GM12878 (cell line): ENCODE measurements at regions not wholly inside any gene's neighbourhood (a gene's known extent, or its start where the extent isn't known, plus 50 kb on each side); places are given as distances from the start of the nearest gene placed in this dataset.
"Not testable (repeated sequence)": the region's sequence is repeated elsewhere in the genome, so short reads cannot be mapped to it uniquely, and the experiment has no call there.

ENCODE experiments used
- CTCF ChIP-seq, 3 experiments: IDR thresholded peaks in 2 of 3; conservative IDR thresholded peaks in 1 of 3; 2 replicates each; pipeline ENCODE4 v1.5.1; 2011; ENCODE audit warnings: low read depth in 3 of 3, low read length in 3 of 3, mild to moderate bottlenecking in 3 of 3, control low read depth in 2 of 3, moderate library complexity in 2 of 3, inconsistent platforms in 1 of 3, mixed read lengths in 1 of 3; ENCODE audit not compliant: control insufficient read depth in 2 of 3, insufficient read depth in 1 of 3; ENCODE audit errors: extremely low read depth in 1 of 3
- FOXK2 ChIP-seq: fragments of 450-650 bp; IDR thresholded peaks from 2 replicates; pipeline ENCODE4 v1.6.1; 2017; ENCODE audit warnings: mild to moderate bottlenecking, moderate library complexity
- MAX ChIP-seq: IDR thresholded peaks from 2 replicates; pipeline ENCODE4 v1.6.1; 2012; ENCODE audit warnings: low read depth, low read length, improper control_type of control experiment
- POLR2A ChIP-seq: IDR thresholded peaks from 2 replicates; pipeline ENCODE4 v1.6.1; 2011; ENCODE audit warnings: low read depth, mild to moderate bottlenecking, low read length
- YY1 ChIP-seq: IDR thresholded peaks from 2 replicates; pipeline ENCODE4 v1.6.1; 2011; ENCODE audit warnings: low read depth, mild to moderate bottlenecking, low read length

DNA sequence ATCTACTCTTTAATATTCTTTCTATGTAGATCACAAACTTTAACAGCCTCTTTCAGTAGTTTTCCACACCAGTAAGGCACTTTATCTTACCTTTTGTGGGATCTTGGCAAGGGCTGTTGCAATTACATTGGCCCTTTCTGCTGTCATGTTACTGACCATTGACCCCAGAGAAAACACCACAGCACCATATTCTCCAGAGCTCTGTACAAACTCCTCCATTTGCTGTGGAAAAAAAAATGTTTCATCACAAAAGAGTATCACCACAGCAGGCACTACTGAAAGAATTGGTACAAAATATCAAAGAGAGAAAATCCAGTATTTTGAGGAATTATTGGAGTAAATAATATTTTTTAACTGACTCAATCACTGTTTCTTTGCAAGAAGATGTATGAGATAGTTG, 62.3 kb upstream of the UGT2A3 start:
- not testable (repeated sequence) for TF ChIP-seq POLR2A; YY1; CTCF (IDR thresholded peaks at IDR 0.05 in 2 of 3, conservative IDR thresholded peaks at IDR 0.05 in 1 of 3; ENCODE audit: control insufficient read depth in 2 of 3, extremely low read depth in 1 of 3, insufficient read depth in 1 of 3, low read depth in 3 of 3, low read length in 3 of 3); FOXK2; MAX
